DND-41 (cell line): ENCODE measurements at regions not wholly inside any gene's neighbourhood (a gene's known extent, or its start where the extent isn't known, plus 50 kb on each side); places are given as distances from the start of the nearest gene placed in this dataset.

Experiments
- CTCF ChIP-seq: IDR thresholded peaks from 2 replicates; pipeline ENCODE4 v1.5.1; 2012; ENCODE audit warnings: borderline replicate concordance, low read length, moderate library complexity, mild to moderate bottlenecking; ENCODE audit not compliant: poor library complexity, severe bottlenecking; ENCODE audit errors: extremely low read depth
- EZH2 ChIP-seq: IDR thresholded peaks from 3 replicates; pipeline ENCODE4 v1.6.1; 2012; ENCODE audit warnings: borderline replicate concordance, low read depth, mild to moderate bottlenecking, moderate library complexity, low read length, inconsistent platforms; ENCODE audit not compliant: severe bottlenecking

- TF ChIP-seq CTCF (no peak), EZH2 (no peak)
These were observed 411.6 kb downstream of the MATN1 start for GRCh38 chr1:30311749-30312148.
